ENCODE measurements at regions not wholly inside any gene's neighbourhood (a gene's known extent, or its start where the extent isn't known, plus 50 kb on each side); places are given as distances from the start of the nearest gene placed in this dataset.

GRCh38 chr16:79276501-79276900, 324.0 kb downstream of the MAF start:
- TF ChIP-seq CTCF (IDR thresholded peaks at IDR 0.05) (no peak), POLR2A (IDR thresholded peaks at IDR 0.05) (no peak), EP300 (IDR thresholded peaks at IDR 0.05) (no peak)

Data from upper lobe of left lung (tissue), 4 donors.